IPS-18c (cell line): ENCODE measurements at regions not wholly inside any gene's neighbourhood (a gene's known extent, or its start where the extent isn't known, plus 50 kb on each side); places are given as distances from the start of the nearest gene placed in this dataset.
"Not testable (repeated sequence)": the region's sequence is repeated elsewhere in the genome, so short reads cannot be mapped to it uniquely, and the experiment has no call there.

ENCODE experiments used
- H3K4me3 ChIP-seq: 2 replicates; pipeline ENCODE4 v1.7.0; 2013; ENCODE audit warnings: low read depth, mild to moderate bottlenecking, low read length, moderate library complexity; ENCODE audit not compliant: insufficient read depth
- H3K9me3 ChIP-seq: one replicate; pipeline ENCODE4 v1.6.1; 2013; ENCODE audit warnings: mild to moderate bottlenecking, low read length, moderate library complexity; ENCODE audit not compliant: control insufficient read depth, insufficient read depth

DNA sequence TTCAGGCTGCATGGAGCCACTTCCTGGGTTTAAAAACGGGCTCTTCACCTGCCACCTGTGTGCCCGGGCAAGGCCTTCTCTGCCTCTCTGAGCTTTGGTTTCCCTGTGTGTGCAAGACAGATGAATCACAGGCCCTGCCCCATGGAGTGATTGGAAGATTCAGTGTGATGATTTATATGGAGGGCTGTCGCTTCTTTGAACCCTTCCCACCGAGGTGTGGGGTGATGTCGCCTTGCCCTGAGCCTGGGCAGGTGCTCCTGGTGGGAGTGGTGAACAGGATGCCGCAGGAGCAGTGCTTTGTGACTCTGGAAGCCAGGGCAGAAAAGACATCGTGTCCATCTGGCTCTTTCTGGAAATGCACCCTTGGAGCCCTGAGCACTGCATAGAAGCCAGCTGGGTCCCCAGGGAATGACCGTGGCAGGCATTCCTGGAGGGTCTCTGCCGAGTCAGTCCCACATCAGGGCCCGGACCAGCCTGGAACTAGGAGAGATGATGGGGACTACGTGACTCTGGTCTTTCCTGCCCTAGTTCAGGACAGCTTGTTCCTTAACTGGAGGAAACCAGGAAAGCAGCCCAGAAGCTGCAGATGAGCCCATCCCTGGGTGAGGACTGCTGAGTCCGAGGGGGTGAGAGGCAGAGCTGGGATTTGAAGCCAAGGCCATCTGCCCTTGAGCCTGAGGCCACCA, 56.1 kb upstream of the METTL9 start:
- not testable (repeated sequence) for H3K9me3 ChIP-seq, H3K4me3 ChIP-seq

DNA sequence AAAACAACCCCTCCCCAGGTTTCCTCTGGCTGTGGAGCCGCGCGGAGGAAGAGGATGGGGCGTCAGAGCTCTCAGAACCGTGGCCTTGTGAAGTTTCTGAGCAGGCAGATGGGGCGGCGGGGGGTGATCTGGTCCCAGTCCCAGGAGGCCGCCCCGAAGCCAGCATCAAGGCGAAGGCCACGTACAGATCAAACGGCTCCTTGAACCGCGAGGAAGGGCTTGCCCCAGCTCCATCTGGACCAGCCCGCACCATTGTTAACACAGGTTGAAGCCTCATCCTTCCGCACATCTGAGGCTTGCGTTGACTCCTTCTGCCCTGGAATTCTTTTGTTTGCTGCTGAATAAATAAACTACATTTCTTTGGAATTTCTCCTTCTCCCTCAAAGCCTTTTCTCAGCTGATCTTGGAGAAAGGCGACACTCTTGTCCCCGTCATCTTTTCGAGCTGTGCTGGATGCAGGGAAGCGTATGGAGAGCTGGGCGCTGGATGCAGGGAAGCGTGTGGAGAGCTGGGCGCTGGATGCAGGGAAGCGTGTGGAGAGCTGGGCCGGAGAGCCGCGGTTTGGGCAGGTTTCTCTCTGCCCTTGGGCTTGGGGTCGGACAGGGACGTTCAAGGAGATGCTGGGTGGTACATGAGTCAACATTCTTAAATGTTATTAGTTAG, 53.6 kb upstream of the METTL9 start:
- not testable (repeated sequence) for H3K9me3 ChIP-seq, H3K4me3 ChIP-seq

DNA sequence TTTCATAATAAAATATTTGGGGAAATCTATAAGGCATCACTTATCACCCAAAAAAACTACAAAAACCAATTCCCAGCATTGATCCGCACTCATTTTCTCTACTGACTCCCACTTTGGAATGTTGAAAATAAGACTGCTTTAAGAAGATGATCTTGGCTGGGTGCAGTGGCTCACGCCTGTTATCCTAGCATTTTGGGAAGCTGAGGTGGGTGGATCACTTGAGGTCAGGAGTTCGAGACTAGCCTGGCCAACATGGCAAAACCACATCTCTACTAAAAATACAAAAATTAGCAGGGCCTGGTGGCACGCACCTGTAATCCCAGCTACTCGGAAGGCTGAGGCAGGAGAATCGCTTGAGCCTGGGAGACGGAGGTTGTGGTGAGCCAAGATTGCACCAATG, 50.0 kb upstream of the METTL9 start:
- H3K9me3 ChIP-seq, H3K4me3 ChIP-seq: not testable (repeated sequence)
